ENCODE measurements at regions not wholly inside any gene's neighbourhood (a gene's known extent, or its start where the extent isn't known, plus 50 kb on each side); places are given as distances from the start of the nearest gene placed in this dataset.

DNA sequence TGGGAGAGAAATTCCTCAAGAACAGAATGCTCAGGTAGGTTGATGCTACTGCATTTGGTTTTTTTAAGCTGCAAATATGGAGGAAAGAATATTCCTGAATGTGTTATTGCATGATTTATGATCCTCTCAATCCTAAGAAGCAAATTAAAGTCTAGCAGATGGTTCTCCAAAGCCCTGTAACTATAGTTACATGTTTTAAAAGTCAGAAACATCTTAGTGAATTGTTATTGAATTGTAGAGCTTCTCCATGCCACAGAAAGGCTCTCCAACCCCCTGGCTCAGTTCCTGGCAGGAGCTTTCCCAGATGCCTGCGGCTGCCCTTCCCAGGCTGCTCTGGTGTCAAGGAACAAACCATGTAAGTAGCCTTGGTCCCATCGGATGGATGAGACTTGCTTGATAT, 227.8 kb upstream of the GATB start:
- 100% methylated on average over 1 of the region's 2 CpGs; no CpG with 5 or more reads in 1 of the 2 experiments for WGBS, 2 experiments (ENCODE audit: insufficient coverage in 2 of 2)
- Histone ChIP-seq H3K4me1 (ENCODE audit: control insufficient read depth, insufficient read depth, low read length, poor library complexity, severe bottlenecking) (no peaks in the 10 kb centered on the region), H3K36me3 (ENCODE audit: control insufficient read depth, insufficient read depth, low read length) (no peaks in the 10 kb centered on the region), H3K4me3 (ENCODE audit: extremely low read depth, insufficient read depth, low read length, poor library complexity, severe bottlenecking) (no peak overlapping the region), H3K9me3 (ENCODE audit: control insufficient read depth, low read length) (no peaks in the 10 kb centered on the region), H3K27ac (ENCODE audit: low read depth, low read length, severe bottlenecking) (no peak overlapping the region)

DNA sequence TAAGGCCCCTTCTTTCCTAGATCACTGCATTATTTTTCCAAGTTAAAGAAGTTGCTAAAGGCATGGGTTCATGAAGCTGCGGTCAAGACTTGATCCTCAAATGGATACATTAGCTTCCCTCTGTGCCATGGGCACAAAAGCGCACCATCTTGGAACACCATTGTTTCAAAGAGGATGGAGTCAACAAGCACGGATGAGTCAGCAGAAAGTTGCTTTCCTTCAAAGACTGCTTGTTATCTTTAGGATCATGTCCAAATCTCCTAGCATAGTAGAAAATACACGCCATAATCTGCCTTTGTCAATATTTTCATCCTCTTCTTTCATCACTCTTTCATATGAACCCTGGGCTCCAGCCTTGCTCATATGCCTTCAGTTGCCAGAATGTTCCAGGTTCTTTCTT, 226.8 kb upstream of the GATB start:
- Histone ChIP-seq H3K36me3 (ENCODE audit: control insufficient read depth, insufficient read depth, low read length) (no peaks in the 10 kb centered on the region), H3K27ac (ENCODE audit: low read depth, low read length, severe bottlenecking) (no peak overlapping the region), H3K4me1 (ENCODE audit: control insufficient read depth, insufficient read depth, low read length, poor library complexity, severe bottlenecking) (no peaks in the 10 kb centered on the region), H3K9me3 (ENCODE audit: control insufficient read depth, low read length) (no peaks in the 10 kb centered on the region), H3K4me3 (ENCODE audit: extremely low read depth, insufficient read depth, low read length, poor library complexity, severe bottlenecking) (no peak overlapping the region)
- 80 to 94% methylated on average over 4 of the region's 4 CpGs for WGBS, 2 experiments (ENCODE audit: insufficient coverage in 2 of 2)

DNA sequence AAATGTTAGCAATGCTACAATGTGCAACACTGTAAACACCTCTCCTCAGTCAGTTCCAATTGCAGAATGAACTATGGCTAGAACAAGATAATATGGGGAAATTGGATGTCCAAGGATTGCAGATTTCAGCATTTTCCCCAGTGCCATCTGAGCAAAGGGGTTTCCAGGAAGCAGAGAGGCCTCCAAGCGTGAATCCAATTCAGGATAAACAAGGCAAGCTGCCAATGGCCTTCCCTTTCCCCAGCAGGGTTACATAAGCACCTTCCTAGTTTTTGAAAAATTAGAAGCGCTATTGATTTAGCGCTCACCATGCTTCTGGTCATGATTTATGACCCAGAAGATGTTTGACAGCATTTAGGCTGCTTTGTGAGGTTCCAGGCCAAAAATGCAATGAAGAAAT, 223.0 kb upstream of the GATB start:
- 90 to 95% methylated on average over 3 of the region's 3 CpGs for WGBS, 2 experiments (ENCODE audit: insufficient coverage in 2 of 2)
- no peaks in the 10 kb centered on the region for H3K4me1 ChIP-seq (ENCODE audit: control insufficient read depth, insufficient read depth, low read length, poor library complexity, severe bottlenecking)
- no peak overlapping the region for H3K27ac ChIP-seq (ENCODE audit: low read depth, low read length, severe bottlenecking)
- no peaks in the 10 kb centered on the region for H3K9me3 ChIP-seq (ENCODE audit: control insufficient read depth, low read length)
- no peaks in the 10 kb centered on the region for H3K36me3 ChIP-seq (ENCODE audit: control insufficient read depth, insufficient read depth, low read length)
- H3K4me3 ChIP-seq (ENCODE audit: extremely low read depth, insufficient read depth, low read length, poor library complexity, severe bottlenecking), result no peak overlapping the region

DNA sequence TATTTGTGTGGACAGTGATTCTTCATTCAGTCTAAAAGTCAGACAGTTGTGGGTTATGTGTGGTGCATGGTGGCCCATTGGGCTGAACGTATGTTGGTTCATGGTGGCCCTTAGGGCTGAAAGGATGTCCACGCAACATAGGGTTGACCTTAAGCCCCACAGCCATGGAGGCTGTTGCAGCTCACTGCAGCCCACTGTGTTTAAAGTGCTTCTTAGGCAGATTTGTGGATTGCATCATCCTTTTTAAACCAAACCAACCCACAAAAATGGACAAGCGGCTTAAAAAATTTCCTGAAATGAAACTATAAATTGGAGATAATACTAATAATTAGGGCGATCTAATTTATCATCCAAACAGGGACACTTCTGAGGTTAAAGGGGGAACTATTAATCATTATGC, 219.0 kb upstream of the GATB start:
- Histone ChIP-seq H3K27ac (ENCODE audit: low read depth, low read length, severe bottlenecking) (no peak overlapping the region), H3K9me3 (ENCODE audit: control insufficient read depth, low read length) (peaks cover 20% of the 10 kb centered on the region), H3K4me1 (ENCODE audit: control insufficient read depth, insufficient read depth, low read length, poor library complexity, severe bottlenecking) (no peaks in the 10 kb centered on the region), H3K36me3 (ENCODE audit: control insufficient read depth, insufficient read depth, low read length) (no peaks in the 10 kb centered on the region), H3K4me3 (ENCODE audit: extremely low read depth, insufficient read depth, low read length, poor library complexity, severe bottlenecking) (no peak overlapping the region)
- 100% methylated on average over 2 of the region's 4 CpGs; no CpG with 5 or more reads in 1 of the 2 experiments for WGBS, 2 experiments (ENCODE audit: insufficient coverage in 2 of 2)

DNA sequence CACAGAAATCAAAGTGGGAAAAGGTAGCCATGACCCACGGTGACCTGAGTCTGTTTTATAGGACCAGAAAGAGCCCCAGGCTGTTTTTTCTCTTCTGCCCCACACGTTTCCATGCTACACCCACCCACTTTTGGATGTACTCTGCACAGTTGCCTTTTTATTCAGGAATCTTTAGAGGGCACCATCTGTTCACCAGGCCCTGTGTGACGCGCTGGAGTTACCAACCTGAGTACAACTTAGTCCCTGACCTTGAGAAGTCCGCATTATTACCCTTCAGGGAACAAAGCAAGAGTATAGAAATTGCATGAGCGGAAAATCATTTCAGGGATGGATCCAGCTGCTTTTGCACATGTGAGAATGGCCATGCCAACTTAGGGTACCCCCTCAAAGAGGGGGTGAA, 207.8 kb upstream of the GATB start:
- no peaks in the 10 kb centered on the region for H3K4me1 ChIP-seq (ENCODE audit: control insufficient read depth, insufficient read depth, low read length, poor library complexity, severe bottlenecking)
- H3K36me3 ChIP-seq (ENCODE audit: control insufficient read depth, insufficient read depth, low read length), result no peaks in the 10 kb centered on the region
- 85 to 91% methylated on average over 6 of the region's 6 CpGs for WGBS, 2 experiments (ENCODE audit: insufficient coverage in 2 of 2)
- H3K27ac ChIP-seq (ENCODE audit: low read depth, low read length, severe bottlenecking), result no peak overlapping the region
- H3K4me3 ChIP-seq (ENCODE audit: extremely low read depth, insufficient read depth, low read length, poor library complexity, severe bottlenecking), result no peak overlapping the region
- H3K9me3 ChIP-seq (ENCODE audit: control insufficient read depth, low read length), result no peaks in the 10 kb centered on the region

DNA sequence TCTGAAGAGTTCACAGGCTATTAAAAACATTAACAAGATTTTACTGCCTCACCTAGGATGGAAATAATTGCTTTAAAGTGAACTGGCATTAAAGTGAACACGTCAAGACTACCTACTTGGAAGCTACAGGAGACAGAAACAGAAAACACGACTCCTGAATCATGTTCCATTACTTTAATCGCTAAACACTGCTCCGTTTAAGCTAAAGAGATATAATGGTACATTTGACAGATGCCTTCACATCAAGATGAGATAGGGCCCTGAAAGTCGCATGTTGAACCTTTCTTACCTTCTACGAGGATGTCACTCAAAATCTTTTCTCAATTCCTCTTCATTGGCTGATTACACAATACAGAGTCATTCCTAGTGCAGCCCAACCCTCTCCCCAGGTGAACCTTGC, 206.3 kb upstream of the GATB start:
- no peaks in the 10 kb centered on the region for H3K36me3 ChIP-seq (ENCODE audit: control insufficient read depth, insufficient read depth, low read length)
- no peaks in the 10 kb centered on the region for H3K4me1 ChIP-seq (ENCODE audit: control insufficient read depth, insufficient read depth, low read length, poor library complexity, severe bottlenecking)
- H3K9me3 ChIP-seq (ENCODE audit: control insufficient read depth, low read length), result no peaks in the 10 kb centered on the region
- no peak overlapping the region for H3K27ac ChIP-seq (ENCODE audit: low read depth, low read length, severe bottlenecking)
- H3K4me3 ChIP-seq (ENCODE audit: extremely low read depth, insufficient read depth, low read length, poor library complexity, severe bottlenecking), result no peak overlapping the region
- 90 to 99% methylated on average over 6 of the region's 6 CpGs for WGBS, 2 experiments (ENCODE audit: insufficient coverage in 2 of 2)

DNA sequence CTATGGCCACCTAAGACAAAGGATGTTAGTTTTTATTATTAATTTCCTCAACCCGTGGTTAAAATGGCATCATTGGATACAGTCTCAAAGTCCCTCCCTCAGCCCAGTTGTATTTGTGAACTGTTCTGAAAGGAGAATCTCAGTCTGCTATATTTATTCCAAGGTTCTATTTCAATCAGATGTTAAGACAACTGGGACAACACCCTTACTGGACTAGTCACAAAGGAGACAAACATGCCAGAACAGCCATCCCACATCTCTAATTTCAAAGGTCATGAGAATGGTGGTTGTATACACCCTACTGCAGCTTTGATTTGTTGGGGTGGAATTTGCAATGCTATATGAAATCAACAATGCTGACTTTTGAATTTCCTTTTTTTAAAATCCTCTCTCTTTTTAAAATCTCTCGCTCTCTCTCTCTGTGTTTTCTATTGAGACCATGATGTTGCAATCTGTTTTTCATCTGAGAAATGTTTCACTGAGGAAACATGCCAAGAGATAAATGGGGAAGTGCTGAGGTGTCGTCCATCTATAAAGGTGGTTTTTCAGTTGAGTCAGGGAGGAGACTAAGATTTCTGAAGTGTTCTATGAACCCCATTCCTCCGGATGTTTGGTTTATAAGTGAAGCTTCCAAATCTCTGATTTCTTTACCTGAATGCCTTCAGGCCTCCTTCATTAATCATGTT, 201.5 kb upstream of the GATB start:
- Histone ChIP-seq H3K36me3 (ENCODE audit: control insufficient read depth, insufficient read depth, low read length) (no peaks in the 10 kb centered on the region), H3K4me3 (ENCODE audit: extremely low read depth, insufficient read depth, low read length, poor library complexity, severe bottlenecking) (no peak overlapping the region), H3K9me3 (ENCODE audit: control insufficient read depth, low read length) (no peaks in the 10 kb centered on the region), H3K27ac (ENCODE audit: low read depth, low read length, severe bottlenecking) (no peak overlapping the region), H3K4me1 (ENCODE audit: control insufficient read depth, insufficient read depth, low read length, poor library complexity, severe bottlenecking) (peaks cover 4% of the 10 kb centered on the region)
- 83 to 86% methylated on average over 2 of the region's 4 CpGs for WGBS, 2 experiments (ENCODE audit: insufficient coverage in 2 of 2)

DNA sequence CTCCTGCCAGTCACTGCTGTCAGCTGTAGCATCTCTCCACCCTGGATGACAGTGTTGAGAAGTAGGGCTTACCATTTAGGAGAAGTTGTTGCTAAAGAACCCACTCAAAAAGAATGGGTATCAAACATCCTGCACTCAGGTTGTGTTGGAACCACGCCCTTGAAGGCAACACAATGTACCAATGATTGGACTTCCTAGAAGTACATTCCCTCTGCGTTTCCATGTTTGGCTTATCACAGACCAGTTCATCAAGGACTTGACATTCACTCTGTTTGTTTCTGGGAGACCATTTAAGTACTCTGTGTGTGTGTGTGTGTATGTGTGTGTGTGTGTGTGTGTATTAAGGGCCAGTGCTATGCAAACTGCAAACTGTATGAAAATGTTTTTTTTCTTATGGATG, 200.6 kb upstream of the GATB start:
- peaks cover 8% of the 10 kb centered on the region for H3K4me1 ChIP-seq (ENCODE audit: control insufficient read depth, insufficient read depth, low read length, poor library complexity, severe bottlenecking)
- H3K36me3 ChIP-seq (ENCODE audit: control insufficient read depth, insufficient read depth, low read length), result no peaks in the 10 kb centered on the region
- H3K27ac ChIP-seq (ENCODE audit: low read depth, low read length, severe bottlenecking), result no peak overlapping the region
- H3K9me3 ChIP-seq (ENCODE audit: control insufficient read depth, low read length), result no peaks in the 10 kb centered on the region
- WGBS, 2 experiments (ENCODE audit: insufficient coverage in 2 of 2), result 94 to 100% methylated on average over 2 of the region's 2 CpGs
- no peak overlapping the region for H3K4me3 ChIP-seq (ENCODE audit: extremely low read depth, insufficient read depth, low read length, poor library complexity, severe bottlenecking)

DNA sequence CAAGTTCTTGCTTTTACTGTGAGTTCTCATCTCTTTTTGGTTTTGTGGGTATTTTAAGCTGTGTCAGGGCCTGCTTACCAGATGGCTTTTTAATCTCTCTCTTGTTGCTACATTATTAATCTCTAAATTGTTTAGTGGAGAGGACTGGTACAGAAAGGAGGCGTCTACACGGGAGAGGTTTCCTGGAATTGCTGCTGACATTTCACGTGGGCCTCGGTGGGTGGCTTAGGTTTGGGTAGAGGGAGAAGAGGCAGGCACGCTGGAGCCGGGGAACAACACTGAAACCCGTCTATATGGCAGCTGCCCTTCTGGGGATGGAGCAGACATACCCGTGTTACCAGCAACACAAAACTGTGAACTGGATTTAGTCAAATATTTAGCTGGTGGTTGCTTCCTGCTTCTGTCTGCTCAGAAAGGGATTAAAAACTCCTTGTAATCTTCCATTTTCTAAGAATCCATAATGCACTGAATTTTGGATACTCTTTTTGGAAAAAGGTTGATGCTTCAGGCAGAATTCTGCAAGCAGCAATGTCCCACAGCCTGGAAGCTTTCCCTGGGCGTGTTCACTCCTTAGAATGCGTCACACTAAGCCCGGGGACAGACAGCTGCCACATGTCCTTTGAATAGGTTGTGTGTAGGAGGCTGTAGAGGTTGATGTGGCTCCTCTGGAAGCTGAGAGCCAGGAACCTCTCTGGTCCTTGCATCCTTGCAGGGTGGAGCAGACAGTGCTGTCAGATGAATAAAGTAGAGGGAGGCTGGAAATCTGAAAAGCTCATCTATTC, 199.8 kb upstream of the GATB start:
- Histone ChIP-seq H3K4me3 (ENCODE audit: extremely low read depth, insufficient read depth, low read length, poor library complexity, severe bottlenecking) (no peak overlapping the region), H3K4me1 (ENCODE audit: control insufficient read depth, insufficient read depth, low read length, poor library complexity, severe bottlenecking) (peaks cover 12% of the 10 kb centered on the region), H3K9me3 (ENCODE audit: control insufficient read depth, low read length) (no peaks in the 10 kb centered on the region), H3K36me3 (ENCODE audit: control insufficient read depth, insufficient read depth, low read length) (no peaks in the 10 kb centered on the region), H3K27ac (ENCODE audit: low read depth, low read length, severe bottlenecking) (no peak overlapping the region)
- WGBS, 2 experiments (ENCODE audit: insufficient coverage in 2 of 2), result 84 to 86% methylated on average over 7 to 9 of the region's 11 CpGs

DNA sequence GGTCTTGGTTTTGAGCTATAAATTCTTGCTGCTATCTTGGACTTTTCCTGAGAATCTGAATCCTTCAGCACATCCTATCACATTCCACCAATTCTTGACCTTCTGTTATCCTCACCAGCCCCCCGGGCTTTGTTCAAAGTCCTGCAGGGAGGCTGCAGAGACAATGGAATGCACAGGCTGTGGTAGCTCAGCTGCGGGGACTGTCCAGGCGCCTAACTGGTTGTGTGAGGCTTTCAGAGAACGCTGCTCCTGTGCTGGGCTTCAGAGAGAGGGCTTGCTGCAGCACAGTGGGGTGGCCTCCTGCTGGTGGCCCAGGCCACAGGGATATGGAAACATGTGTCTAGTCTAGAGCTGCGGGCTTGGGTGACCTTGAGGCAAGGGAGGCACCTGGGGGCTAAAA, 196.3 kb upstream of the GATB start:
- Histone ChIP-seq H3K4me3 (ENCODE audit: extremely low read depth, insufficient read depth, low read length, poor library complexity, severe bottlenecking) (no peak overlapping the region), H3K4me1 (ENCODE audit: control insufficient read depth, insufficient read depth, low read length, poor library complexity, severe bottlenecking) (peaks cover 12% of the 10 kb centered on the region), H3K36me3 (ENCODE audit: control insufficient read depth, insufficient read depth, low read length) (no peaks in the 10 kb centered on the region), H3K9me3 (ENCODE audit: control insufficient read depth, low read length) (no peaks in the 10 kb centered on the region), H3K27ac (ENCODE audit: low read depth, low read length, severe bottlenecking) (peak overlapping the region; percentile 82)
- 24 to 35% methylated on average over 4 of the region's 5 CpGs for WGBS, 2 experiments (ENCODE audit: insufficient coverage in 2 of 2)
